ENCODE measurements at regions not wholly inside any gene's neighbourhood (a gene's known extent, or its start where the extent isn't known, plus 50 kb on each side); places are given as distances from the start of the nearest gene placed in this dataset.

GRCh38 chr11:90294526-90294925 is 71.7 kb upstream of the CHORDC1 start:
- no TSS peak for BruUV-seq (replicated peaks)
- DNase-seq (no peak), ATAC-seq (ENCODE audit: low read depth) (no peak)
- no peak overlapping the region for H2BK120ac ChIP-seq (ENCODE audit: low read depth, low read length)
- H3K79me1 ChIP-seq (ENCODE audit: low read depth in 1 of 2, low read length in 2 of 2): no peaks in the 10 kb centered on the region
- no peak overlapping the region for H3K4me3 ChIP-seq (ENCODE audit: insufficient read depth, low read depth, low read length)
- intact Hi-C loops (cut with micrococcal nuclease): no loop called here
- H3K4me2 ChIP-seq (ENCODE audit: low read depth, low read length): no peak overlapping the region
- H2AK9ac ChIP-seq (replicated peaks; ENCODE audit: low read depth, low read length, poor library complexity): no peak overlapping the region
- WGBS, 2 experiments (ENCODE audit: extremely low coverage in 2 of 2, insufficient read length in 1 of 2): no CpG with 5 or more reads among the region's 3 CpGs
- no peaks in the 10 kb centered on the region for H4K20me1 ChIP-seq (ENCODE audit: insufficient read depth, low read length)
- no peak overlapping the region for H3K56ac ChIP-seq (ENCODE audit: extremely low read depth, insufficient read depth, low read length)
- dilution Hi-C loops (cut with HindIII; ENCODE audit: low sequenced_read_pairs, unreplicated experiment): no loop called here
- H3K27me3 ChIP-seq (ENCODE audit: control insufficient read depth, insufficient read depth, low read length): no peaks in the 10 kb centered on the region
- no peaks in the 10 kb centered on the region for H3K9me3 ChIP-seq (ENCODE audit: control insufficient read depth, insufficient read depth, low read length)
- H4K8ac ChIP-seq (ENCODE audit: low read depth in 2 of 2, low read length in 2 of 2): no peak overlapping the region
- no peak for TF ChIP-seq RCOR1 (IDR thresholded peaks at IDR 0.05; ENCODE audit: insufficient replicate concordance, low read length)
- H3K9ac ChIP-seq (ENCODE audit: low read depth, low read length): no peak overlapping the region
- no peak overlapping the region for H3K14ac ChIP-seq (replicated peaks; ENCODE audit: low read depth, low read length)
- H4K5ac ChIP-seq (ENCODE audit: low read depth, low read length): no peak overlapping the region
- ChIA-PET POLR2A (ENCODE audit: unreplicated experiment) (no interaction called here), CTCF (no interaction called here)
- no peak overlapping the region for H2AFZ ChIP-seq (replicated peaks; ENCODE audit: low read length, poor library complexity)
- H3K4ac ChIP-seq (ENCODE audit: low read depth, low read length): no peak overlapping the region
- H2BK20ac ChIP-seq (ENCODE audit: low read depth, low read length): no peak overlapping the region
- H2BK5ac ChIP-seq (ENCODE audit: low read depth, low read length, poor library complexity, severe bottlenecking): no peak overlapping the region
- no peaks in the 10 kb centered on the region for H3K4me1 ChIP-seq (ENCODE audit: control insufficient read depth, insufficient read depth, low read length)
- no peak overlapping the region for H2BK15ac ChIP-seq (ENCODE audit: low read depth, low read length)
- H3K18ac ChIP-seq (ENCODE audit: low read depth, low read length): no peak overlapping the region
- no peak overlapping the region for H3K23ac ChIP-seq (ENCODE audit: low read depth, low read length)
- no peak overlapping the region for H4K91ac ChIP-seq (ENCODE audit: insufficient read depth, low read depth, low read length)
- no peak overlapping the region for H3K27ac ChIP-seq (ENCODE audit: insufficient read depth, low read length)
- in situ Hi-C loops (cut with MboI; ENCODE audit: low sequenced_read_pairs): no loop called here
- H3K9me1 ChIP-seq (ENCODE audit: insufficient read depth, low read length): no peaks in the 10 kb centered on the region
- no peaks in the 10 kb centered on the region for H3K36me3 ChIP-seq (ENCODE audit: control insufficient read depth, insufficient read depth, low read length)
- no peak overlapping the region for H2AK5ac ChIP-seq (ENCODE audit: low read depth, low read length)

Data from IMR-90 (cell line).